HG03432 (cell line): ENCODE measurements at regions not wholly inside any gene's neighbourhood (a gene's known extent, or its start where the extent isn't known, plus 50 kb on each side); places are given as distances from the start of the nearest gene placed in this dataset.
"Not testable (repeated sequence)": the region's sequence is repeated elsewhere in the genome, so short reads cannot be mapped to it uniquely, and the experiment has no call there.

Source experiments
- ATAC-seq: cut with Tn5 transposase; IDR thresholded peaks from one replicate; pipeline ENCODE4 v1.9.1; 2021; ENCODE audit warnings: mild to moderate bottlenecking, moderate library complexity; ENCODE audit not compliant: unreplicated experiment

GRCh38 chr22:19599626-19600243, 75.5 kb upstream of the CLDN5 start:
- no peak for ATAC-seq

GRCh38 chr22:19603346-19603745, 79.1 kb upstream of the CLDN5 start:
- not testable (repeated sequence) for ATAC-seq

DNA sequence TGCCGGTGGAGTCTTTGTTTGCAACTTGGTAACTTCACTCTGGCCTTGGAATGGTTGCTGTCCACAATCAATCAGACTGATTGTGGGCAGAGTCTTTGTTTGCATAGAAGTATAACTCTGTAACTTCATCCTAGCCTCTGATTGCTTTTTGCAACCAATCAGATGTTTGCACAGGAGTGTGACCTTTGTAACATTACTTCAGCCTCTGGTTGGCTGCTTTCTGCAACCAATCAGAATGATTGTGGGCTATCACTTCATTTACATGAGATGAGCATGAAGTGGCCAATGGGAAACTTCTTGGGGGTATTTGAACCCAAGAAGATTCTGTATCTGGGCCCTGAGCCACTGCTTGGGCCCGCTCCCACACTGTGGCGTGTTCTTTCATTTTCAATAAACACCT, 79.6 kb upstream of the CLDN5 start:
- ATAC-seq = no peak

DNA sequence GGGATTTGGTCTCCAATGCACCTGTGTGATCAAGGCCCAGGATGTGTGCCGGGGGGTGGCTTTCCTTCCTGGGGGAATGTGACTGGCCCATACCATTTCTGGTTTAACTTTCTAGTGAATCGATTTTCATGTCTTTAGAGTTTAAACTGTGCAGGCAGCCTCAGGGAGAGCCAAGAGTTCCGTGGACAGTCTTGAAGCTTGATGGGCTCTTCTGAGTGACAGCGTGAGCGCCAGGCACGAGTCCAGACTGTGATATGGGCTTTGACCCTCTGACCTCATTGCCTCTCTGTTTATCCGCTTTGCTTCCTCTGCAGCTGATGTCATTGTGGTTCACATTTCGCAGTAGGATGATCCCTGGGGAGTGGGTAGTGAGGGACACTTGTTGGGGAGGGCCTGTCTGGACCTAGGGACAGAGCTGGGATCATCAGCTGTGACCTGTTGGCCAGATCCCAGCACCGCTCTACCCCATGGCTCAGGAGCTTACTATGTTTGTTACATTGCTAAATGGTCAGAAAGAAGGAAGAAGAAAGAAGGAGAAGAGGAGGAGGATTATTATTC, 80.6 kb upstream of the CLDN5 start:
- ATAC-seq = no peak

- ATAC-seq = no peak
Measured at GRCh38 chr22:19605508-19606331, 81.5 kb upstream of the CLDN5 start.

DNA sequence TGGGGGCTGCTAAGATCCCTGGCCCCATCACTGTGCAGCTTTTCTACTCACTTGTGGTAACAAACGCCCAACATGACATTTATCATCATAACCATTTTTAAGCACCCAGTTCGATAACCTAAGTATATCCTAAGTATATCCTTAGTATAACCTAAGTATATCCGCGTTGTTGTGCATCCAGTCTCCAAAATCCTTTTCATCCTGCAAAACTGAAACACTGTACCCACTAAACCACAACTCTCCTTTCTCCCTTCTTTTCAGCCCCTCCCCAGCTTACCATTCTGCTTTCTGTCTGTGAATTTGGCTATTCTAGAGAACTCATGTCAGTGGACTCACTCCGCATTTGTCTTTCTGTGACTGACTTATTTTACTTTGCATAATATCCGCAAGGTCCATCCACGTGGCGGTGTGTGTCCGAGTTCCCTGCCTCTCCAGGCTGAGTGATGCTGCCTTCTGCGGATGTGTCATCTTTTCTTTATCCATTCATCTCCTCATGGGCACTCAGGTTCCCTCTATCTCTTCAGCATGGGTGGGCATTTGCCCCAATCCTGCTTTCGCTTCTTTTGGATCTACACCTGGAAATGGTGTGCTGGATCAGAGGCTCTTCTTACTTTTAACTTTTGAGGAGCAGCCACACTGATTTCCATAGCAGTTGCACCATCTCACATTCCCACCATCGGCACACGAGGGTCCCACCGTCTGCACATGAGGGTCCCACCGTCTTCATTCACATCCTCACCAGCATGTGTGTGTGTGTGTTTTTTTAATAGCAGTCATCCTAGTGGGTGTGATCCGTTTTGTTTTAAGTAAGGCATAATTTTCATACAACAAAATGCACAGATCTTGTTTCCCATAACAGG, 82.4 kb upstream of the CLDN5 start:
- ATAC-seq = no peak

GRCh38 chr22:19607192-19608002, 83.2 kb upstream of the CLDN5 start:
- ATAC-seq = no peak

- no peak for ATAC-seq
Measured at GRCh38 chr22:19608003-19608690, 83.9 kb upstream of the CLDN5 start.

DNA sequence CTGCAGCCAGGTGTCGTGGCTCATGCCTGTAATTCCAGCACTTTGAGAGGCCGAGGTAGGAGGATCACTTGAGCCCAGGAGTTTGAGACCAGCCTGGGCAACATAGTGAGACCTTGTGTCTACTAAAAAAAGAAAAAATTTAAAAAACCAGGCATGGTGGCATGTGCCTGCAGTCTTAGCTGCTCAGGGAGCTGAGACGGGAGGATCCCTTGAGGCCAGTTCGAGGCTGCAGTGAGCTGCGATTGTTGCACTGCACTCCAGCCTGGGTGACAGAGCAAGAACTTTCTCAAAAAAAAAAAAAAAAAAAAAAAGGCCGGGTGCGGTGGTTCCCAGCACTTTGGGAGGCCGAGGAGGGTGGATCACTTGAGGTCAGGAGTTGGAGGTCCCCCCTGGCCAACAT, 85.5 kb upstream of the CLDN5 start:
- not testable (repeated sequence) for ATAC-seq

DNA sequence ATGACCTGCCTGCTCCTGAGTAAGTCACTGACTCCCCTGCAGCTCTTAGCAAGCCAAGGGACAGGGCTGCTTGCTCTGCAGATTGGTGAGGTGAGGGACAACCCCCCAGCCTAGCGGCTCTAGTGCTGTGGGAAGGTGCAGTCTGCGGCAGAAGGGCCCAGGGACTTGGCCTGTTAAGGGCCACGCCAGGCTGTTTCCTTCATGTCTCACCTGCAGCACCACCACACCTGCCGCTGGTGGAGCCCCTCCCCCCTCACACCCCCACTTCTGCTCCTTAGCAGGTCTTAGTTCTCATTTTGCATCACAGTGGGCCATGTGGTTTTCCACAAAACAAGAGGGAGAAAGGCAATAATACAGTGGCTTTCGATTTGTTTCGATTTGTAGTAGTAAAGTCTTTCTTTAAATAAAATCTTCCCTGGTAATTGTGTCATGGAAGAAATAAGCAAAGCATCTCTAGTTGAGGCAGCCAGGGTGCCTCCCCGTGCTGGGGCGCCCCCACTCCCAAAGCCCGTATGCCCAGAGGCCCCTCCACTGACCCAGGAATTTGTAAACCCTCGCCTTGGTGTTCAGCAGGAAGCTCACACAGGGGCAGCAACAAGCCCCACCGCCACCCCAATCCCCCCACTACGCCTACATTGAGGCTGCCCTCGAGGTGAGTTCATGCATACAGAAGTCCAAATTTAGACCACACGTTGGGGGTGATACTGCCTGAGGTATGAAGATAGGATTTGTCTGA, 86.5 kb upstream of the CLDN5 start:
- no peak for ATAC-seq

DNA sequence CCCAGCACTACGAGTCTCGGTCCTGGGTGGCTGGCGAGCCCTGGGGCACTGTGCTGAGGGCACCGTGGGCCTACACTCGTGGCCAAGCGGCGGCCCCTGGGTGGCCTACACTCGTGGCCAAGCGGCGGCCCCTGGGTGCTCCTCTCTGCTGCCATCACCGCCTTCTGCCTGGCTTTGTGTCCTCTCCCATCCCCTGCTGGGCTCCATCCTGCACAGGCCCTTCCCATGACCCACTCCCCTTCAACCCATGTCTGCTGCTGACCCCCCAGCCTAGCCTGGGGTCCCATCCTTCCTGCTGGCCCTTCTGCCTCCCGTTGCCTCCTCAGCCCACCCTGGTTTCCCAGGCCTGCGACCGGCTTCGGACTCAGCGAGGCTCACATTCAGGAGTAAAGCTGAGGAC, 87.4 kb upstream of the CLDN5 start:
- ATAC-seq = no peak

GRCh38 chr22:19612866-19613572, 88.8 kb upstream of the CLDN5 start:
- ATAC-seq = no peak

GRCh38 chr22:19614536-19614863, 90.3 kb upstream of the CLDN5 start:
- no peak for ATAC-seq

DNA sequence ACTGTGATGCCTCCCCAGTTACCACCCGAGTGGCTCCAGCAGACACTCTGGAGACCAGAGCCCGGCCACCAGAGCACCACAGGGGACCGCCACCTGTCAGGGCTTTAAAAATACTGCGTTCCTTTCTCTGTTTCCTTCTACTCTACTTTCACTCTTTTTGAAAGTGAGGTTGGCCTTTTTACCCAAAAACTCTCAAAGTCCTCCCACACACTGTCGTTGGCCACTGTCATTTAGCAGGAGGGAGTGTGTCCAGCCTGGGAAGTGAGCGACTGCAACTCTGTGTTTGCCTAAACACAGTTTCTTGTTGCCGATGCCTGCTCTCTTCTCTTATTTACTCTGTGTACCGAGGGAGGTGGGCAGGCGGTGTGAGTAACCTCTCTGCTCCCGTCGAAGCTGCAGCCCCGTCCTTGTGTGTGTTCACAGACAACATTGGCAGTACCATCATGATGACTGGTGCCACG, 90.8 kb upstream of the CLDN5 start:
- ATAC-seq = no peak

GRCh38 chr22:19615867-19616581, 91.8 kb upstream of the CLDN5 start:
- ATAC-seq = no peak

DNA sequence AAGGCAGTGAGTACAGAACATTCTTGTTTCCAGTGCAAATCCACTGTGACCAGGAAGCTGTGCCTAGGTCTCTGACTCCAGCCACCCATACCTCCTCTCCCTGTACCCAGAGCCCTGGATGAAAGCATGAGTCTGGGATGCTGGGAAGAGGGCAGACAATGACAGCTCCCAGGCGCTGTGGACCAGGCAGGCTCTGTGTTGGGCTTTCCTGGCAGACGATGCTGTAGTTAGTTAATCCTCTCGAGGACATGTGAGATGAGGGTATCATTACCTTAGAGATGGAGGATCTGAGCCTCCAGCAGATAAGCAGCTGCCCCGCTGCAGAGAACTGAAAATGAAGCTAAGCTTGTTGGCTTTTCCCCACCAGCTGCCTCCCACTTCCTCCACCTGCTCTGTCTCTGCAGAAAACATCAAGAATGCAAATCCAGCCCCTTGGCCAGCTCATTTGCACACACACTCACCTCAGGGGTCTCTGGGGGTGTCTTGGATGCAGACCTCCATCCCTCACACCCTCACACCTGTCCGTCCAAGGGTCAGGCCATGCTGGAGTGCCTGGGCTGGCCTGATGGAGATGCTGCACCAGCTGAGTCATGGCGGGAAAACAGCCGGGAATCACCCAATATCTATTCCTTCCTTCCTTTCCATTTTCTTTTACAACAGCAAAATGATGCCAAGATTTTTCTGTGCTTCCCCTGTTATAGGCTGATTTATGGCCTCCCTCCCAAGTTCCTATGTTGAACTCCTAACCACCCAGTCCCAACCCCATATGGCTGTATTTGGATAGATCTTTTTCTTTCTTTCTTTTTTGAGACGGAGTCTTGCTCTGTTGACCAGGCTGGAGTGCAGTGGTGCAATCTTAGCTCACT, 94.9 kb upstream of the SEPTIN5 start:
- peak; percentile 48 for ATAC-seq

DNA sequence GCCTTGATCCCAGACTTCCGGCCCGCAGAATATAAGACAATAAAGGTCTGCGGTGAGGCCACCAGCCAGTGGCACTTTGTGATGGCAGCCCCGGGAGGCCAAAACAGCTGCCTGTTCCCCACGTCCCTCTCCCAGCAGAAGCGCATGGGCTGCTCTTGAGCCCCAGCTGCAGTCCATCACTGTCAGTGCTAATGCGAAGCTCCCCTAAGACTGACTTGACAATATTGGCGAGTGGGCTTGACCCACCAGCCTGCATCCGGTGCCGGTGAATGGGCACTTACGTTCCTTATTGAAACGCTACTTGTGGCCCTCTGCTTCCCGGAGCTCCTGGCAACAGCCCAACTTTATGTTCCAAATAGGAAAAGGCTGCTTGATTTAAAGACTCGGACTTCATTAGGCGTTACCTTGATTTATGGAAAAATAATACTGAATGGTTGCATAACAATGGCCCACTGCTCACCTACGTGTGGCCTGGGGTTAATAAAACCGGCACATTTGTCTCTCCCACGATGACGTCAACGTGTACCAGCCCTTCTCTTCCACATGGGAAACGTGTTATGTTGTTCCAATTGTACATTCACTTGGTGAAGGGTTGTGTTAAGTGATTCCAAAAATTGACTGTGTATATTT, 93.4 kb upstream of the SEPTIN5 start:
- no peak for ATAC-seq
